ACHN (cell line): ENCODE measurements at regions not wholly inside any gene's neighbourhood (a gene's known extent, or its start where the extent isn't known, plus 50 kb on each side); places are given as distances from the start of the nearest gene placed in this dataset.

ENCODE experiments used
- DNase-seq: peaks from one replicate; pipeline ENCODE4 v3.0.0-alpha.2; 2015
- in situ Hi-C: cut with HindIII; loops from 2 replicates; pipeline ENCODE4 v1.10.0; 2017; ENCODE audit warnings: low sequenced_read_pairs, low pct_ligation_motif_present, low pct_unique_long_range_greater_than_20kb

- no peak for DNase-seq
- in situ Hi-C loops, result no loop called here
These were observed 281.0 kb downstream of the RAB28 start for GRCh38 chr4:13203101-13203500.

DNA sequence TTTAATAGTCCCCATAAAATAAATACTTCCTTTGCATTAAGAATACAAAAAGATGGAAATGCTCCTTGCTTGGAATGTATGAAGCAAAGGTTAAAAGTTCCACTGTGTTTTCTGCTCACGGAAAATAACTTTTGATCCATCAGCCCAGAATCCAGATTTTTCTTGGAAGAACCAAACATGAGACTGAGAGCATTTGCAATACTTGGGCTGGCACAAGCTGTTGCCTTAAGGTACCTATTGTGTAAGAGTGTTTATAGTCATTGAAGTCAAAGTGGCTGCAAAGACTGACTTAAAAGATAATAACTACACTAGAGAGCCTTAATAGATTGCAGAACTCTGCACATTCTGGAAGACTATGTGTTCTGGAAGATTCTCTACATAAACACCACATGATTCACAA is 281.4 kb downstream of the RAB28 start:
- DNase-seq, result no peak
- in situ Hi-C loops, result no loop called here

DNA sequence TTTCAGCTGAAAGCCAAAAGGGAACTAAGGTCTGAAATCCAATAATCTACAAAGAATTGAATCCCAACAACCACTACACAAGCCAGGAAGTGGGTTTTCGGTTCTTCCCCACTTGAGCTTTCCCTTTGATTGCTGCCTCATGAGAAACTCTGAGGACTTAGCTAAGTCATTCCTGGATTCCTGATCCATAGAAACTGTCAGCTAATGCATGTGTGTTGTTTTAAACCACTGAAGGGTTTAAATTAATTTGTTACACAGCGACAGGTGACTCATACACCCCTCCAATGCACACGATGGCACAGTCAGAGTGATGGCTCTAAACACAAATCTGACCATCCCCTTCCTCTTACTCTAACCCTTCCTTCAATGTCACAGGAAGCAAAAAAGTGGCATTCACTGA is 282.9 kb downstream of the RAB28 start:
- in situ Hi-C loops, result no loop called here

GRCh38 chr4:13196721-13197120 is 287.4 kb downstream of the RAB28 start:
- DNase-seq, result no peak
- in situ Hi-C loops, result no loop called here

More for the DNA sequence above, 282.9 kb downstream of the RAB28 start:
- no peak for DNase-seq

DNA sequence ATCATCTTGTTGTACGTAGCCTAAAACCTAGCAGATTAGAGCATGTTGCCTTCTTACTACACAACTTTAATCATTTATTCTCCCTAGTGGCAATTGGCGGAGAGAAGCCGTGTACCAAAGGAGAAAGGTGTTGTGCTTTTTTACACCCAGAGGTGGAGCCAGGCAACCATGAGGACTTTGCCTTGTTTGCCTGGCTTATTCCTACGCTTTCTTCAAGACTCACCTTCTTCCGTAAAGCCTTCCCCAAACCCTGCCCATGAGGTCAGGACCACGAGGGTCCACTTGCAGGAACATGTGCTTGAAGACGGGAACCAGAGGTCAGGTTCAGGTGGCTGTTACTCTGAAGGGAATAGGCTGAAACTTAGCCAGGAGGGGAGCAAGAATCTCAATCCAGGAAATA is 290.5 kb downstream of the RAB28 start:
- in situ Hi-C loops, result no loop called here
- no peak for DNase-seq

GRCh38 chr4:13190093-13190721 is 293.9 kb downstream of the RAB28 start:
- in situ Hi-C loops, result no loop called here
- DNase-seq, result no peak

GRCh38 chr4:13184199-13184598 is 299.9 kb downstream of the RAB28 start:
- in situ Hi-C loops, result no loop called here
- DNase-seq, result no peak

GRCh38 chr4:13182133-13182532 is 302.0 kb downstream of the RAB28 start:
- no peak for DNase-seq
- in situ Hi-C loops, result no loop called here

- DNase-seq, result no peak
- in situ Hi-C loops, result no loop called here
These were observed 302.5 kb downstream of the RAB28 start for GRCh38 chr4:13181681-13182080.

DNA sequence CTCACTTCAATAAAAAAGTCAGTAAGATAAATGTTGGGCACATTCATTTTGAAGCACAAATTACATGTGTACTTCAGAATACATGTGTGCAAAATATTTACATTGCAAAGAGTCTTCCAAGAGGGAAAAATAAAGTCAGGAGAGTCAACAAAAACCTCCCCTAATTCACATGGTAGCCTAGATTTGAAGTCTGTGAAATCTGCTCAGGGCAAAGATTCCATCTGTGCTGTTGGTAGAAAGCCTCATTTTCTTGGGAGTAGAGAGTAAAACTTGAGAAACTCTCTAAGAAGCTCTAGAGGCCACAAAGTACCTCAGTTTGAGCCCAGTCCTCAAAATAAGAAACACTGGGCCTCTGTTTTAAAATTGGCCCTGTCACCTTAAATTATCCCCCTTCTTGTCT is 303.4 kb downstream of the RAB28 start:
- in situ Hi-C loops, result no loop called here
- DNase-seq, result no peak

DNA sequence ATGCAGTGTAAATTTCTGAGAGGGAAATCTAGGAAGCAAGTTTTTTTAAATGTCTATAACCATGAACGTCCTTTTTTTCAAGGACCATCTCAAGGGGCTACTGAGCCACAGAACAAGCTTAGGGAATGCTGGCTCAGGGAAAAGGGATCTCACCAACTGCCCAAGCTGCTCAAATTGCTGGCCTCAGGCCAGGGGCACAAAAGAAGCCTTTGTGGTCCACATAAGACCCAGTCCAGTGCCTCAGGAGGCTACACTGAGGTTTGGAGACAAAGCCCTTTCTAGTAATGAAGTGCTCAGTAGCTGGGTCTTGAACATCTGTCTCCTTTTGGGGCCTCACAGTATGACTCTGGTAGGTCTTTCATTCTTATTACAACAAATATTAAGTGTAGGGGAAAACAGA is 305.5 kb downstream of the RAB28 start:
- DNase-seq, result no peak
- in situ Hi-C loops, result no loop called here

- in situ Hi-C loops, result no loop called here
- DNase-seq, result no peak
These were observed 307.4 kb downstream of the RAB28 start for GRCh38 chr4:13176741-13177142.

- in situ Hi-C loops, result no loop called here
- DNase-seq, result no peak
These were observed 309.2 kb downstream of the RAB28 start for GRCh38 chr4:13174926-13175325.

- no peak for DNase-seq
- in situ Hi-C loops, result no loop called here
These were observed 310.1 kb downstream of the RAB28 start for GRCh38 chr4:13174001-13174400.

DNA sequence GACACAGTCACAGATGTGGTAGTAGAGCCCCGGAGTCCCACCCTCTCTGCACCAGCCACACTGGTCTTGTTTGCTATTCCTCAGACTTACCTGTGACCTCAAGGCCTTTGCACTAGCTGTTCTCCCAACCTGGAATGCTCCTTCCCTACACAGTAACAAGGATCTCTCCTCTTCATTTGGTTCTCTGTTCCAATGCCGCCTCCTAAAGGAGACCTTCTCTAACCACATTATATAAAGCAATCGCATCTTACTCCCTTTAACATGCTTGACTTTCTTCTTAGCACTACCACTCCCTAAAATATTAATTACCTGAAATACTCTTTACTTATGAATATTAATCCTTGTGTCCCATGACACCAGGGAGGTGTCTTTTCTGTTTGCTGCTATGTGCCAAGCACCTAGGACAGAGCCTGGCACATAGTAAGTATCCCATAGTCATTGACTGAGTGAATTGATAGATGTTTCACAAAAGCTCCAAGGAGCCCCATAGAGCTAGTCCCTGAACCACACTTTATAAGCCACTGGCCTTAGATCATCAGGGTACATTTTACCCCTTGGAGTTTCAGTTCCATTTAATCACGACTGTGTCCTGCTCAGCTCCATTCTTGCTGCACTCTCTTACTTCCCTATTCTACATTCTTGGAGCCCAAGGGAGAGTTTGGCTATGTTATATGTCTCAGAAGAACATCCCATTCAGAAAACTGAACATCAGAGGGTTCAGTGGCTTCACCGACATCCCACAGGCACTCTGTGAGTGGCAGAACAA is 312.7 kb downstream of the RAB28 start:
- no peak for DNase-seq
- in situ Hi-C loops, result no loop called here

- no peak for DNase-seq
- in situ Hi-C loops, result no loop called here
These were observed 314.2 kb downstream of the RAB28 start for GRCh38 chr4:13169731-13170525.

GRCh38 chr4:13168326-13168725 is 315.8 kb downstream of the RAB28 start:
- DNase-seq, result no peak
- in situ Hi-C loops, result no loop called here

DNA sequence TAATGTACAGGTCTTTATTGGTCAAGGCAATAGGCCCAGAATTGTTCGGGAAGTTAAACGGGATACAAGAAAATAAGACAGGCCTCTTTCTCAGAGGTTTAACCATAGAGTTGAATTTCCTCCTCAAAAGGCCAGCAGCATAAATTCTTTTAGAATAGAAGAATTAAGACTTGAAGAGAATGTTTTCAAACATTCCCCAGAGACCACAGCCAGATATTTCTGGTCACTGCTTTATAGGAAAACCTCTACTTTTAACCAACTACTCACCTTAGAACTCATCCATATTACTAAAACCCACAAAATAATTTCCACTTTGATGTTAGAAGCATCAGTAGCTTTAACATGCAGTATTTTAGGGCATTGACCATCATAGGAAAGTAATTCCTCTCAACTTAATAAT is 317.9 kb downstream of the RAB28 start:
- DNase-seq, result no peak
- in situ Hi-C loops, result no loop called here

DNA sequence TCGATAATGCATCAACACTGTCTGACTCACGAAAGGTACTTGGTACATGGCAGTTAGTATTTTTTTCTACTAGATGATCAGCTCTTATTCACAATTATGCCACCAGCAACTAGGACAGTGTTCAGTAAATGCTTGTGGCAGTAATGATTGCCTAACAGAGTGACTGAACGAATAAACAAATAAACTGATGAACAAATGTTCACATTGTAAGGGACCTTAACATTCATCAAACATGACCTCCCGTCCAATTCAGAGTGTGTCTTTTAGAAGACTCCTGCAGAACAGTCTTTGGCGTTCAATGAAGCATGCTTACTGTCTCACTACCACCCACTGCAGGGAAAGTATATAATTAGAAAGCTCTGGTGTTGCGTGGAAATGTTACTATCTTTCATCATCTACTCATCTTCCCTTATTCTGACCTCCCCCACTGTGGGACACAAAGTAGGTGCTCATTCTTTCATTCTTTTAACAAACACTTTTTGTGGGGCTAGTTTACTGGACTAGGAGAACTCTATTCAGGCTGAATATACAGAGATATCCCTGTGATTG is 319.3 kb downstream of the RAB28 start:
- in situ Hi-C loops, result no loop called here

More for the DNA sequence above, 319.3 kb downstream of the RAB28 start:
- DNase-seq, result no peak
